Colonic mucosa (tissue), 4 donors: ENCODE measurements at regions not wholly inside any gene's neighbourhood (a gene's known extent, or its start where the extent isn't known, plus 50 kb on each side); places are given as distances from the start of the nearest gene placed in this dataset.
"Not testable (repeated sequence)": the region's sequence is repeated elsewhere in the genome, so short reads cannot be mapped to it uniquely, and the experiment has no call there.

Experiments
- DNase-seq: peaks from one replicate; pipeline ENCODE4 v3.0.0-alpha.2; 2020
- H3K27ac ChIP-seq: fragments of 200-600 bp; one replicate; pipeline ENCODE4 v1.8.0; 2021
- H3K27me3 ChIP-seq: fragments of 200-600 bp; one replicate; pipeline ENCODE4 v1.8.0; 2021
- H3K36me3 ChIP-seq: fragments of 200-600 bp; one replicate; pipeline ENCODE4 v1.8.0; 2021
- H3K4me1 ChIP-seq: fragments of 200-600 bp; one replicate; pipeline ENCODE4 v1.8.0; 2021; ENCODE audit warnings: mild to moderate bottlenecking
- H3K4me3 ChIP-seq: fragments of 200-600 bp; one replicate; pipeline ENCODE4 v1.8.0; 2021
- H3K9ac ChIP-seq, 2 donors: one replicate each; pipeline ENCODE4 v1.7.0; 2013; ENCODE audit warnings: control low read depth in 2 of 2, low read depth in 2 of 2, low read length in 2 of 2
- H3K9me3 ChIP-seq: fragments of 200-600 bp; one replicate; pipeline ENCODE4 v1.8.0; 2021
- CTCF ChIP-seq: fragments of 200-600 bp; IDR thresholded peaks from one replicate; pipeline ENCODE4 v1.8.0; 2022; ENCODE audit warnings: antibody characterized with exemption, mild to moderate bottlenecking
- intact Hi-C: fragments of 100-400 bp; cut with DNase I; formaldehyde crosslinking; loops from one replicate; pipeline ENCODE4 v1.14.1; 2022
- donor health status: healthy.
- donor health status: DM: no; HTN: no; CAD: no.
- donor health status: DM: no; HTN: no; CAD: no.

- Histone ChIP-seq H3K4me3 (no peak overlapping the region), H3K9me3 (no peaks in the 10 kb centered on the region), H3K36me3 (no peaks in the 10 kb centered on the region), H3K4me1 (no peaks in the 10 kb centered on the region), H3K27me3 (no peaks in the 10 kb centered on the region), H3K27ac (no peak overlapping the region), H3K9ac (no peak overlapping the region)
- intact Hi-C loops: no loop called here
- TF ChIP-seq CTCF: no peak
- no peak for DNase-seq
Observed at GRCh38 chr21:18812308-18812707, 408.7 kb upstream of the TMPRSS15 start.

DNA sequence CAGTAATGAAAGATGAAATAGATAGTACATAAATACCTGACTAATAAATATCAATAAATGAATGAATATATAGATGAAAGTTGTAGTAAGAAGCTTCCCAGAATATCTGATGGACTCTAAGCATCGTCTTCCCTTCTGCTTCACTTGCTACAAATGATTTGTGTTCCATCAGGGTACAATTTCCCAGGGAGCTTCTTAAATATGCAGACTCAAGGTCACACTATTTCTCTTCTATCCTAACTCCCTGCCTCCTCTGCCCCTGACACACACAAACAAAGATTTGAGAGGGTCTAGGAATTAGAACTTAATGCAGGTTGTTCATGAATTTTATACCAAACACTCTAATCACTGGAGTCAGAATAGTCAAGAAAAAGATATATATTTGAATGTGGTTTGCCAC is 415.9 kb upstream of the TMPRSS15 start:
- H3K27me3 ChIP-seq: no peaks in the 10 kb centered on the region
- DNase-seq: no peak
- H3K4me3 ChIP-seq: no peak overlapping the region
- no peak overlapping the region for H3K27ac ChIP-seq
- no peak for TF ChIP-seq CTCF
- intact Hi-C loops: no loop called here
- H3K36me3 ChIP-seq: no peaks in the 10 kb centered on the region
- H3K9me3 ChIP-seq: no peaks in the 10 kb centered on the region
- H3K4me1 ChIP-seq: no peaks in the 10 kb centered on the region
- no peak overlapping the region for H3K9ac ChIP-seq

DNA sequence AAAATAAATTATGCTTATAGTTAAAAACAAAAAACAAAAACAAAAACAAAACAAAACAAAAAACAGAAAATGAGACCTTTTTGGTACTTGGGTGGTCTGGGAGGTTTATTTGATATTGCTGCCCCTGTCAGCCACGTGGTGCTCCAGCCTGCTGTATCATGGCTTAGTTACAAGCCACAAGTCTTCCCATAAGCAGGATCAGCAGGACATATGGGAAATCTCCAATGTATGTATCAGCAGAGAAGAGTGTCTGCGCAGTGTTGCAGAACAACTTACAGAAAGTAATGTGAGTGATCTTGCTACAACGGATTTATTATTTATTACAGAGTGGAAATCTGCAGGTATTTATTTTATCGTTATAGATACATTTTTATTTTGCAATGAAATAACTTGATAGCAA is 423.0 kb upstream of the TMPRSS15 start:
- Histone ChIP-seq H3K4me3 (no peak overlapping the region), H3K9ac (no peak overlapping the region), H3K36me3 (no peaks in the 10 kb centered on the region), H3K27me3 (no peaks in the 10 kb centered on the region), H3K4me1 (no peaks in the 10 kb centered on the region), H3K27ac (no peak overlapping the region), H3K9me3 (no peaks in the 10 kb centered on the region)
- DNase-seq: no peak
- intact Hi-C loops: no loop called here
- TF ChIP-seq CTCF: no peak

- Histone ChIP-seq H3K36me3 (no peaks in the 10 kb centered on the region), H3K4me3 (no peak overlapping the region), H3K9me3 (no peaks in the 10 kb centered on the region), H3K4me1 (no peaks in the 10 kb centered on the region), H3K27ac (no peak overlapping the region), H3K27me3 (no peaks in the 10 kb centered on the region), H3K9ac (no peak overlapping the region)
- DNase-seq: no peak
- no peak for TF ChIP-seq CTCF
- intact Hi-C loops: no loop called here
Observed at GRCh38 chr21:18831942-18832676, 428.5 kb upstream of the TMPRSS15 start.

DNA sequence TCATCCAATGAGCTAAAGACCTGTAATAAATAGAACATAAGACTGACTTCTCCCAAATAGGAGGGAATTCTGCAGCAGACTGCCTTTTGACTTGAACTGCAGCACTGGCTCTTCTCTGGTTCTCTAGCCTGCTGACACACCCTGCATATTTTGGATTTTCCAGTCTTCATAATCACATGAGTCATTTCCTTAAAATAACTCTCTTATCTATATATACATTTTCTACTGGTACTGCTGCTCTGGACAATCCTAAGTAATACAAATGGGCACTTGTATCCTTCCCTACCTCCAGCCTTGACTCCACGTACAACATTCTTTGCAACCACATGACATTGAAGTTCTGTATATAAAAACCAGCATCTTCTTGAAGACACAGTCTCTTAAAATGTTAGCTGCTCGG is 429.4 kb upstream of the TMPRSS15 start:
- H3K27ac ChIP-seq: no peak overlapping the region
- H3K4me3 ChIP-seq: no peak overlapping the region
- no peaks in the 10 kb centered on the region for H3K9me3 ChIP-seq
- TF ChIP-seq CTCF: no peak
- H3K27me3 ChIP-seq: no peaks in the 10 kb centered on the region
- H3K4me1 ChIP-seq: no peaks in the 10 kb centered on the region
- intact Hi-C loops: no loop called here
- H3K36me3 ChIP-seq: no peaks in the 10 kb centered on the region
- no peak overlapping the region for H3K9ac ChIP-seq
- no peak for DNase-seq

GRCh38 chr21:18834121-18834520 is 430.5 kb upstream of the TMPRSS15 start:
- intact Hi-C loops: not testable (repeated sequence)

More at GRCh38 chr21:18834121-18834520, 430.5 kb upstream of the TMPRSS15 start:
- not testable (repeated sequence) for H3K27ac ChIP-seq, DNase-seq, H3K9ac ChIP-seq, H3K4me3 ChIP-seq, H3K27me3 ChIP-seq, H3K9me3 ChIP-seq, H3K4me1 ChIP-seq, H3K36me3 ChIP-seq
